HG02852 (cell line): ENCODE measurements at regions not wholly inside any gene's neighbourhood (a gene's known extent, or its start where the extent isn't known, plus 50 kb on each side); places are given as distances from the start of the nearest gene placed in this dataset.
"Not testable (repeated sequence)": the region's sequence is repeated elsewhere in the genome, so short reads cannot be mapped to it uniquely, and the experiment has no call there.

Experiments used
- ATAC-seq: cut with Tn5 transposase; IDR thresholded peaks from one replicate; pipeline ENCODE4 v1.9.1; 2021; ENCODE audit warnings: mild to moderate bottlenecking, moderate library complexity; ENCODE audit not compliant: unreplicated experiment

- no peak for ATAC-seq
These were observed 521.6 kb upstream of the ZNF337 start for GRCh38 chr20:26218301-26218700.

- ATAC-seq = no peak
These were observed 519.4 kb upstream of the ZNF337 start for GRCh38 chr20:26216025-26216424.

DNA sequence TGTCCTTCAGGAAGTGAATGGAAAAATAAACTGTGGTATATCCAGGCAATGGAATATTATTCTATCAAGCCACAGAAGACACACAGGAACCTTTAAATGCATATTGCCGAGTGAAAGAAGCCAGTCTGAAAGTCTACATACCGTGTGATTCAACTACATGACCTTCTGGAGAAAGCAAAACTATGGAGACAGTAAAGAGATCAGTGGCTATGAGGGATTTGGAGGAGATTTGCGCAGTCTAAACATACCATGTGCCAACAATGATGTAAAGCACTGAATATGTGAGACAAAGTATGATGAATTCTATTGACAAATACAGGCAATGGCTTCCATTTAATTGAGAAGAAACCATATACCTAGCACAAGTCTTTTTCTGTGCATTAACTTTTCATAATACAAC lies 518.3 kb upstream of the ZNF337 start:
- no peak for ATAC-seq

- no peak for ATAC-seq
These were observed 512.7 kb upstream of the ZNF337 start for GRCh38 chr20:26209171-26209941.

GRCh38 chr20:26208296-26209091 lies 511.8 kb upstream of the ZNF337 start:
- no peak for ATAC-seq

GRCh38 chr20:26207967-26208295 lies 511.3 kb upstream of the ZNF337 start:
- ATAC-seq = not testable (repeated sequence)

GRCh38 chr20:26207237-26207966 lies 510.7 kb upstream of the ZNF337 start:
- no peak for ATAC-seq

DNA sequence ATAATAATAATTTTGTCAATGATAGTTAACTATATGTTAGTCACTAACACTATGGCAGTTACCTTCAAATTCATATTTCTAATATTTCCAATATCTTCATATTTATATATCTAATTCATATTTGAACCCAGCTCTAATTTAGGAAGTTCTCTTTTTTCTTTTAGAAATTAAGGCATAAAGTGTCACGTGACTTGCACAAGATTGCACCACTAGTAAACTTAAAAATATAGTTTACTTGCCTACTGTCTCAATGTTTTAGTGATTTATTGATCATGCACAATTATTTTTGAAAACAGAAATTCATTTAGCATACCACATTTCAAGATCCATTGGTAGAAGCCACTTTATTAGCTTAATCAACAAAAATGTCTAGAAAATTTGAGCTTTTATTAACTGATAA lies 508.7 kb upstream of the ZNF337 start:
- ATAC-seq = no peak

DNA sequence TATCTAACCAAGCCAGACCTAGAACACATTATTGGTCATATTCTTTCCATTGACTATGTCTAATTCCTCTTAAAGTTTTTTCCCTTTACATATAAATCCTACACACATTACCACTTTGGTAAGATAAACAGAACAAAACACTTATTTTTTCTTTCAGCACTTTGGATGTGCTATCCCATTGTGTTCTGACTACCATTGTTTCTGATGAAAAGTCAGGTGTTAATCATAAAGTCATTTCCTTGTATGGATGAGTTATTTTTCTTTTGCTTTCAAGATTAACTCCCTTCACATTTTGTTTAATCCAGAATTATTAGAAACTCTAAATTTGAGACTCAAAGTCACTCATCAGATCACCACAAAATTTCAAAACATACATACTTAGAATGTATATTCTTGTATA lies 504.4 kb upstream of the ZNF337 start:
- not testable (repeated sequence) for ATAC-seq

DNA sequence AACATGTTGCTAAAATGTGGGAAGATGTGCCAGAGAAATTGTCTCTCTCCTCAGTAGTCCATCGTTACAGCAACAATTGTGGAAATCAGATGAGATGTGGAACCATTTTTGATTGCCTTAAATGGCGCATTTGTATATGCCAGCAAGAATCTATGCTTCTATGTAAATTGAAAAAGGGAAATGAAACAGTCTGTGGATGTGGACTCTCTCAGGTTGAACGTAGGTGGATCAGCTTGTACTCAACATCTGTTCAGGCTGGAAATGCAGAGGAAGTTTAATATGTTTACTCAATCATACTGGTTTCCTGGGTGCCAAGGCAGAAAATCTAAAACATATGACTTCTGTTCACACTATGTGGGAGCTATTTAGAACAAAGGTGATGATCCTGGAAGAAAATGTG lies 490.7 kb upstream of the ZNF337 start:
- ATAC-seq = not testable (repeated sequence)

DNA sequence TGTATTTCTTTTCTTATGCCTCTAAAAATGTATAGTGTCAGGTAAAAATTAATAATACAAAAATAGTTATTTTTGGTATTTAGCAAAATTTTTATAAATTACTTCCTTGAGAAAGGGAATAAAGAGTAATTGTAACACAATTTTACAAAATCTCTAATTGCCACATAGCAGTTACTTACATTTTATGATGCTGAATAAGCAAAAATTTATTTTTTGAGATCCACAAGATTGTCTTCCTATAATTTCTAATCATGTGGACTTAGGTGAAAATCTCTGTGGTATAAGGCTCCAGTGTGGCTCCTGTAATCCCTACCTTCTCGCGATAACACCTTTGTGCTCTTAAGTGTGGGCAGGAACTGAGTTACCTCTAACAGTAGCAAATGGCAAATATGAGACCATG lies 487.1 kb upstream of the ZNF337 start:
- not testable (repeated sequence) for ATAC-seq

- not testable (repeated sequence) for ATAC-seq
These were observed 484.7 kb upstream of the ZNF337 start for GRCh38 chr20:26181364-26181763.

- not testable (repeated sequence) for ATAC-seq
These were observed 475.2 kb upstream of the ZNF337 start for GRCh38 chr20:26171875-26172274.

- no peak for ATAC-seq
These were observed 472.9 kb upstream of the ZNF337 start for GRCh38 chr20:26169506-26169905.

GRCh38 chr20:26167499-26167898 lies 470.8 kb upstream of the ZNF337 start:
- ATAC-seq = no peak

GRCh38 chr20:26163890-26164289 lies 467.2 kb upstream of the ZNF337 start:
- no peak for ATAC-seq

GRCh38 chr20:26163151-26163550 lies 466.5 kb upstream of the ZNF337 start:
- ATAC-seq = not testable (repeated sequence)

GRCh38 chr20:26161741-26162140 lies 465.1 kb upstream of the ZNF337 start:
- ATAC-seq = not testable (repeated sequence)

DNA sequence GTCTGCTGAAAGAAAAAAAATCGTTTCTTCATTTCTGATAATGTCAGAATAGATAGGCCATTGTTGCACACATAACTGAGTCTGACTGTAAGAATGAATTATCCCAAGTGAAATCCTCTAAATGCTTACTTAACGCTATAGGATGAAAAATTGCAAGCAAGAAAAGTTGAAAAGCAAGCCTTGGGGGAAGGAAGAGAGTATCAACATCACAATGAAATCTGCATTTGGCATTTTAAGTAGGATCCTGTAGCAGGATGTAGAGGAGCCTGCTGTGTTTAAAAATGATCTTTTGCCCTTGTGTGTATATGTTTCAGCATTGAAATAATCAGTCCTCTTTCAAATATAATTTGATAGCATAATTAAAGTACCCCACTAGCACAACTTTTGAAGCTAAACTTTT lies 464.3 kb upstream of the ZNF337 start:
- not testable (repeated sequence) for ATAC-seq

DNA sequence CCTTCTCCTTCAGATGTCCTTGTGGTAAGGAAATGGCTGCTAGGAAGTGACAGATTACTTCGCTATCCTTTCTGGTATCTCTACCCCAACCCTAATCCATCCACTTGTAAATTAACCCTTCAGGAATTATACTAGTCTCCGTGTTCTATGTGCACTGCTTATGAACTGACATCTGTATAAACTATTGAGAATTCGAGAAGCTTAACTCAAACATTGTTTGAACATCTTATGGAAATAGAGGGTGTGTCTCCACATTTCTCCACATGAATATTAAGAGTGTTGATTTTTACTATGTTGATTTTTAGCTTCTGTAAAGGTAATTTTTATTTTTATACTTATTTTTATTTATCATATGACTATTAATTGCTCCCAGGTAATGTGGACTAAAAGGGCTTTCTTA lies 457.6 kb upstream of the ZNF337 start:
- ATAC-seq = no peak

GRCh38 chr20:26135325-26136110 lies 438.9 kb upstream of the ZNF337 start:
- no peak for ATAC-seq
